ENCODE measurements at regions not wholly inside any gene's neighbourhood (a gene's known extent, or its start where the extent isn't known, plus 50 kb on each side); places are given as distances from the start of the nearest gene placed in this dataset.

DNA sequence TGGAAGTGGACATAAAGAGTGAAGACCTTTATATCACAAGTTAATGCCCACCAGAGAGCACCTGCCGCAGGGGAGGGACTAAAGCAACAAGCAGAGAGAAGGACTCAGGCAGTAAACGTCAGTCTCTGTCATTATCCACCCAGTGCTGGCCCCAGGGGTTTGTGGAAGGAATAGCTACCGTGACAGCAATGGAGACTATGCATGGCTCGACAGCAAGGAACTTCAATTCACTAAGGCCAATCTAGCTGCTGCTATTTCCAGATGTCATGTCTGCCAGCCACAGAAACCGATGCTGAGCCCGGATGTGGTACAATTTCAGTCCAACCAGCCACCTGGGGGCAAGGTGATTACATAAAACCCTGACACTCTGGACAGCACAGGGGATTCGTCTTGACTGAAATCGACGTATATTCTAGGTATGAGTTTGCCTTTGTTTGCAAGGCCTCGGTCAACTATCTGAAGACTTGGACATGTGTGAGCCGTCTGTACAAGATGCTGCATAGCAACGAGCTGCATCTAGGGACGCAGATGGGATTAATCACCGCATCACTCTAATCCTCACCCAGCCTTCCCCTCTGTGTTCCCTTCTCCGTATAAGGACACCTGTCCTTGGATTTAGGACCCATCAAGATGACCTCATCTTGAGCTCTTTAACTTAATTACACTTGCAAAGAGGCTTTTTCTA, 154.1 kb upstream of the SH3BP4 start:
- no peak overlapping the region for H3K4me3 ChIP-seq (ENCODE audit: low read depth in 1 of 2, low read length in 2 of 2)

DNA sequence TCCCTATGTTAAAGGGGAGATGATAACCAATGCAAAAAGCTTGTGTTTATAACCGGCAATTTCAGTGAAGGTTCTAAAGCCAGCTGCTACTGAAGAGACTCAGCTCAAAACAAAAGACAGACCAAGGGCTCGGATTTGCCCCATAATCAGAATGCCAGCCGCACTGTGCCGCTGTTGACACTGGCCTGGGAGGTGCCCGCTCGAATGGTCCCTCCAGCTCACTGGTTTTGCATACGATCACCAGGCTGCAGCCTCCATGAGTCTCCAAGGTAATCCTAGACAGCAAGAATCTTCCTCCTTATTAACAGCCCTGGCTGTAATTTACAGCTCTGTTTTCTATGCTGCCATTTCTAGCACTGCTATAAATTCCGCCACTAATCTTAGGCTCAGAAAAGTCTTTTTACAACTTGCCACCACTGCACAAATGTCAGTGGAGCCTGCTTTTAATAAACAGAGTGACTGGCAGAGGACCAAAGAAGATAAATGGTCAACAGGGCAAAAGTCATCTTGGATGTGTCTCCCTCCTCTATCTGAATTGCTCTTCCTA, 155.7 kb upstream of the SH3BP4 start:
- H3K27ac ChIP-seq (ENCODE audit: low read length) = no peak overlapping the region
- H3K4me3 ChIP-seq (ENCODE audit: low read depth in 1 of 2, low read length in 2 of 2) = no peak overlapping the region
- H4K20me1 ChIP-seq (ENCODE audit: insufficient read depth, low read length) = no peaks in the 10 kb centered on the region
- peaks cover 6% of the 10 kb centered on the region for H3K27me3 ChIP-seq (ENCODE audit: insufficient read depth, low read length, poor library complexity)
- TF ChIP-seq EZH2 (IDR thresholded peaks at IDR 0.05; ENCODE audit: borderline replicate concordance, low read depth, low read length, severe bottlenecking) = no peak
- TF ChIP-seq, protein P1, sequence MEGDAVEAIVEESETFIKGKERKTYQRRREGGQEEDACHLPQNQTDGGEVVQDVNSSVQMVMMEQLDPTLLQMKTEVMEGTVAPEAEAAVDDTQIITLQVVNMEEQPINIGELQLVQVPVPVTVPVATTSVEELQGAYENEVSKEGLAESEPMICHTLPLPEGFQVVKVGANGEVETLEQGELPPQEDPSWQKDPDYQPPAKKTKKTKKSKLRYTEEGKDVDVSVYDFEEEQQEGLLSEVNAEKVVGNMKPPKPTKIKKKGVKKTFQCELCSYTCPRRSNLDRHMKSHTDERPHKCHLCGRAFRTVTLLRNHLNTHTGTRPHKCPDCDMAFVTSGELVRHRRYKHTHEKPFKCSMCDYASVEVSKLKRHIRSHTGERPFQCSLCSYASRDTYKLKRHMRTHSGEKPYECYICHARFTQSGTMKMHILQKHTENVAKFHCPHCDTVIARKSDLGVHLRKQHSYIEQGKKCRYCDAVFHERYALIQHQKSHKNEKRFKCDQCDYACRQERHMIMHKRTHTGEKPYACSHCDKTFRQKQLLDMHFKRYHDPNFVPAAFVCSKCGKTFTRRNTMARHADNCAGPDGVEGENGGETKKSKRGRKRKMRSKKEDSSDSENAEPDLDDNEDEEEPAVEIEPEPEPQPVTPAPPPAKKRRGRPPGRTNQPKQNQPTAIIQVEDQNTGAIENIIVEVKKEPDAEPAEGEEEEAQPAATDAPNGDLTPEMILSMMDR (IDR thresholded peaks at IDR 0.05; ENCODE audit: borderline replicate concordance, extremely low read depth, low read length, poor library complexity, severe bottlenecking) = no peak
- no peak overlapping the region for H3K9ac ChIP-seq (ENCODE audit: low read depth, low read length)
- no peaks in the 10 kb centered on the region for H3K36me3 ChIP-seq (ENCODE audit: insufficient read depth, low read length)
- H3K4me2 ChIP-seq (ENCODE audit: insufficient read depth, low read length) = no peak overlapping the region
- no peaks in the 10 kb centered on the region for H3K79me2 ChIP-seq (ENCODE audit: insufficient read depth, low read length)
- no peak for DNase-seq
- ATAC-seq (ENCODE audit: insufficient read depth, low read depth) = no peak
- H2AFZ ChIP-seq (ENCODE audit: low read depth, low read length) = no peak overlapping the region
- H3K9me3 ChIP-seq (ENCODE audit: insufficient read depth, low read length, severe bottlenecking) = no peaks in the 10 kb centered on the region
- H3K4me1 ChIP-seq (ENCODE audit: insufficient read depth, low read length) = no peaks in the 10 kb centered on the region

More for the DNA sequence above, 154.1 kb upstream of the SH3BP4 start:
- H3K4me1 ChIP-seq (ENCODE audit: insufficient read depth, low read length) = no peaks in the 10 kb centered on the region
- H3K9ac ChIP-seq (ENCODE audit: low read depth, low read length) = no peak overlapping the region
- no peaks in the 10 kb centered on the region for H3K36me3 ChIP-seq (ENCODE audit: insufficient read depth, low read length)
- ATAC-seq (ENCODE audit: insufficient read depth, low read depth) (no peak), DNase-seq (no peak)
- no peak overlapping the region for H3K27ac ChIP-seq (ENCODE audit: low read length)
- TF ChIP-seq EZH2 (IDR thresholded peaks at IDR 0.05; ENCODE audit: borderline replicate concordance, low read depth, low read length, severe bottlenecking) = no peak
- TF ChIP-seq, protein P1 (IDR thresholded peaks at IDR 0.05; ENCODE audit: borderline replicate concordance, extremely low read depth, low read length, poor library complexity, severe bottlenecking) = no peak
- H3K27me3 ChIP-seq (ENCODE audit: insufficient read depth, low read length, poor library complexity) = peaks cover 6% of the 10 kb centered on the region
- no peak overlapping the region for H2AFZ ChIP-seq (ENCODE audit: low read depth, low read length)
- no peaks in the 10 kb centered on the region for H3K9me3 ChIP-seq (ENCODE audit: insufficient read depth, low read length, severe bottlenecking)
- no peak overlapping the region for H3K4me2 ChIP-seq (ENCODE audit: insufficient read depth, low read length)
- H3K79me2 ChIP-seq (ENCODE audit: insufficient read depth, low read length) = no peaks in the 10 kb centered on the region
- H4K20me1 ChIP-seq (ENCODE audit: insufficient read depth, low read length) = no peaks in the 10 kb centered on the region

DNA sequence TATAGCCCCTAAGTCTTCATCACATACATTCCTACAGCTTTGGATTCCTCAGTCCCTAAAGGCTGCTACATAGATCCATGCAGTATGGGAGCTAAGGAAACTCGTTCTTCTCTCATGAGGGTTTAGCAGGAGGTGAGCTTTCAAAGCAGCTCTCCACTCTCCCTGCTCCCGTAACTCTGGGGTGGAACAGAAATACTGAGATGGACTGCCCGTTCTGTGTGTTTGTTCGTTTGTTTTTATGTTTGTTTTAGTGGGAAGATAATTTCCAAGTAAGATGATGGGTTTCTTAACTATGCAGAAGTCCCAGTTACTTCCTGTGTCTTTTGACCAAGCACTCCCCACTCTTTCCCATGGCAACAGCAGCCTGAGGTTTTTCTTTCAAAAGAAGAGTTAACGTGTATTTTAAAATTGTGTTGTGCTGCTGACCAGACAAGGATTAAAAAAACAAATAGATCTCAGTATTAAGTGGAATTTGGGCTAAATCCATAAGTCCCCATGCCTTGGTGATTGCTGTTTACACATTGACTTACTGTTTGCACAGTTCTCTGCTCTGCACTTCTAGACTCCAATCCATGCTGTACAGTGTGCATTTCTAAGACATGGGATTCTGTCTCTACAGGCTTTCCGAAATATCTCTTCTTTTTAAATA, 156.4 kb upstream of the SH3BP4 start:
- no peak overlapping the region for H3K9ac ChIP-seq (ENCODE audit: low read depth, low read length)
- ATAC-seq (ENCODE audit: insufficient read depth, low read depth) (no peak), DNase-seq (no peak)
- H3K4me3 ChIP-seq (ENCODE audit: low read depth in 1 of 2, low read length in 2 of 2) = no peak overlapping the region
- H3K27me3 ChIP-seq (ENCODE audit: insufficient read depth, low read length, poor library complexity) = peaks cover 9% of the 10 kb centered on the region
- no peaks in the 10 kb centered on the region for H3K9me3 ChIP-seq (ENCODE audit: insufficient read depth, low read length, severe bottlenecking)
- TF ChIP-seq EZH2 (IDR thresholded peaks at IDR 0.05; ENCODE audit: borderline replicate concordance, low read depth, low read length, severe bottlenecking) = no peak
- TF ChIP-seq, protein P1 (IDR thresholded peaks at IDR 0.05; ENCODE audit: borderline replicate concordance, extremely low read depth, low read length, poor library complexity, severe bottlenecking) = no peak
- no peaks in the 10 kb centered on the region for H3K79me2 ChIP-seq (ENCODE audit: insufficient read depth, low read length)
- H3K4me1 ChIP-seq (ENCODE audit: insufficient read depth, low read length) = no peaks in the 10 kb centered on the region
- no peaks in the 10 kb centered on the region for H3K36me3 ChIP-seq (ENCODE audit: insufficient read depth, low read length)
- no peak overlapping the region for H3K27ac ChIP-seq (ENCODE audit: low read length)
- no peak overlapping the region for H2AFZ ChIP-seq (ENCODE audit: low read depth, low read length)
- H4K20me1 ChIP-seq (ENCODE audit: insufficient read depth, low read length) = no peaks in the 10 kb centered on the region
- H3K4me2 ChIP-seq (ENCODE audit: insufficient read depth, low read length) = no peak overlapping the region

All from DND-41 (cell line).